ENCODE measurements at regions not wholly inside any gene's neighbourhood (a gene's known extent, or its start where the extent isn't known, plus 50 kb on each side); places are given as distances from the start of the nearest gene placed in this dataset.

GRCh38 chr7:157077021-157077420 is 61.7 kb upstream of the UBE3C start:
- peaks cover 1% of the 10 kb centered on the region; the same call in 1 of the 2 replicates for H3K27me3 ChIP-seq (replicated peaks; ENCODE audit: control insufficient read depth, insufficient read depth, low read length)
- H3K27ac Mint-ChIP-seq (ENCODE audit: unreplicated experiment), result no peak overlapping the region
- no peaks in the 10 kb centered on the region; the same call in 1 of the 2 replicates for H3K9me3 ChIP-seq
- no peak overlapping the region for H3K4me3 Mint-ChIP-seq (ENCODE audit: unreplicated experiment)
- CTCF ChIA-PET, result no interaction called here
- H3K4me1 ChIP-seq, result no peaks in the 10 kb centered on the region
- H3K4me1 Mint-ChIP-seq (ENCODE audit: low read depth, unreplicated experiment), result no peaks in the 10 kb centered on the region
- BruUV-seq (replicated peaks), result no TSS peak
- H3K36me3 ChIP-seq (ENCODE audit: control insufficient read depth, insufficient read depth, low read length), result no peaks in the 10 kb centered on the region
- no peaks in the 10 kb centered on the region for H3K27me3 Mint-ChIP-seq (ENCODE audit: insufficient read depth, unreplicated experiment)
- no peak for TF ChIP-seq CTCF (IDR thresholded peaks at IDR 0.05; ENCODE audit: insufficient read depth in 1 of 2, low read depth in 1 of 2, low read length in 1 of 2, severe bottlenecking in 1 of 2, unreplicated experiment in 1 of 2)
- H3K36me3 Mint-ChIP-seq (ENCODE audit: insufficient read depth, unreplicated experiment), result no peaks in the 10 kb centered on the region
- no peak for DNase-seq
- POLR2A ChIA-PET, result no interaction called here
- H3K9me3 Mint-ChIP-seq (ENCODE audit: unreplicated experiment), result no peaks in the 10 kb centered on the region
- intact Hi-C loops (cut with micrococcal nuclease; ENCODE audit: unreplicated experiment), result no loop called here
- H3K4me3 ChIP-seq (ENCODE audit: low read depth, low read length), result no peak overlapping the region

GRCh38 chr7:157077986-157078644 is 60.6 kb upstream of the UBE3C start:
- Histone ChIP-seq H3K4me1 (no peaks in the 10 kb centered on the region), H3K9me3 (no peaks in the 10 kb centered on the region; the same call in 1 of the 2 replicates), H3K4me3 (ENCODE audit: low read depth, low read length) (no peak overlapping the region), H3K36me3 (ENCODE audit: control insufficient read depth, insufficient read depth, low read length) (no peaks in the 10 kb centered on the region), H3K27me3 (replicated peaks; ENCODE audit: control insufficient read depth, insufficient read depth, low read length) (peaks cover 1% of the 10 kb centered on the region; the same call in 1 of the 2 replicates)
- Mint-ChIP-seq H3K9me3 (ENCODE audit: unreplicated experiment) (peaks cover 7% of the 10 kb centered on the region), H3K4me3 (ENCODE audit: unreplicated experiment) (no peak overlapping the region), H3K27me3 (ENCODE audit: insufficient read depth, unreplicated experiment) (no peaks in the 10 kb centered on the region), H3K36me3 (ENCODE audit: insufficient read depth, unreplicated experiment) (no peaks in the 10 kb centered on the region), H3K27ac (ENCODE audit: unreplicated experiment) (no peak overlapping the region), H3K4me1 (ENCODE audit: low read depth, unreplicated experiment) (no peaks in the 10 kb centered on the region)
- DNase-seq, result no peak
- TF ChIP-seq CTCF (IDR thresholded peaks at IDR 0.05; ENCODE audit: insufficient read depth in 1 of 2, low read depth in 1 of 2, low read length in 1 of 2, severe bottlenecking in 1 of 2, unreplicated experiment in 1 of 2), result no peak
- ChIA-PET CTCF (no interaction called here), POLR2A (no interaction called here)
- BruUV-seq (replicated peaks), result no TSS peak
- intact Hi-C loops (cut with micrococcal nuclease; ENCODE audit: unreplicated experiment), result no loop called here

- no peaks in the 10 kb centered on the region for H3K27me3 Mint-ChIP-seq (ENCODE audit: insufficient read depth, unreplicated experiment)
- no TSS peak for BruUV-seq (replicated peaks)
These were observed 59.6 kb upstream of the UBE3C start for GRCh38 chr7:157079116-157079515.

More at GRCh38 chr7:157079116-157079515, 59.6 kb upstream of the UBE3C start:
- no peaks in the 10 kb centered on the region for H3K4me1 Mint-ChIP-seq (ENCODE audit: low read depth, unreplicated experiment)
- H3K36me3 Mint-ChIP-seq (ENCODE audit: insufficient read depth, unreplicated experiment), result no peaks in the 10 kb centered on the region
- peaks cover 12% of the 10 kb centered on the region for H3K9me3 Mint-ChIP-seq (ENCODE audit: unreplicated experiment)
- DNase-seq, result no peak
- CTCF ChIA-PET, result no interaction called here
- Histone ChIP-seq H3K4me1 (no peaks in the 10 kb centered on the region), H3K9me3 (peaks cover 3% of the 10 kb centered on the region), H3K4me3 (ENCODE audit: low read depth, low read length) (no peak overlapping the region), H3K27me3 (replicated peaks; ENCODE audit: control insufficient read depth, insufficient read depth, low read length) (peaks cover 1% of the 10 kb centered on the region; the same call in 1 of the 2 replicates), H3K36me3 (ENCODE audit: control insufficient read depth, insufficient read depth, low read length) (no peaks in the 10 kb centered on the region)
- POLR2A ChIA-PET, result no interaction called here
- TF ChIP-seq CTCF (IDR thresholded peaks at IDR 0.05; ENCODE audit: insufficient read depth in 1 of 2, low read depth in 1 of 2, low read length in 1 of 2, severe bottlenecking in 1 of 2, unreplicated experiment in 1 of 2), result no peak
- intact Hi-C loops (cut with micrococcal nuclease; ENCODE audit: unreplicated experiment), result no loop called here
- H3K4me3 Mint-ChIP-seq (ENCODE audit: unreplicated experiment), result no peak overlapping the region
- no peak overlapping the region for H3K27ac Mint-ChIP-seq (ENCODE audit: unreplicated experiment)
